GM18858 (cell line): ENCODE measurements at regions not wholly inside any gene's neighbourhood (a gene's known extent, or its start where the extent isn't known, plus 50 kb on each side); places are given as distances from the start of the nearest gene placed in this dataset.

ENCODE experiments used
- ATAC-seq: cut with Tn5 transposase; IDR thresholded peaks from one replicate; pipeline ENCODE4 v1.9.1; 2021; ENCODE audit not compliant: unreplicated experiment

GRCh38 chr3:98969295-98969694 is 67.8 kb upstream of the DCBLD2 start:
- ATAC-seq, result no peak

GRCh38 chr3:98968824-98969223 is 67.3 kb upstream of the DCBLD2 start:
- ATAC-seq, result no peak

DNA sequence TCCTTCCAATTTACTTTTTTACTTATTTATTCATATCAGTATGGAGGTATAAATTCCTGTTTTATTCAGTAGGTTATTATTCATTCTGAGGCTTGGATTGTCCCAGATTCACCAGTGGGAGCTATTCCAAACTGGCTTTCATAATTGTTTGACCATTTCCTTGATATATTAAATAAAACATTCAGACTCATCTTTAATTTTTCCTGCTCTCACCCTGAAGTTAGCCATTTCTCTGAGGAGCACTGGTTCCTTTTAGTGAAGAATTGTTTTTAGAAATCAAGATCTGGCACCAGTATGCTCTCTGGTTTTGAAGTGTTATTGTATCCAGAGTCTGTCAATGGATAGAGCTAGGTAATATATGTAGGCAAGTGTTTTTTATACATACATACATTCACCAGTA is 66.9 kb upstream of the DCBLD2 start:
- ATAC-seq, result no peak

DNA sequence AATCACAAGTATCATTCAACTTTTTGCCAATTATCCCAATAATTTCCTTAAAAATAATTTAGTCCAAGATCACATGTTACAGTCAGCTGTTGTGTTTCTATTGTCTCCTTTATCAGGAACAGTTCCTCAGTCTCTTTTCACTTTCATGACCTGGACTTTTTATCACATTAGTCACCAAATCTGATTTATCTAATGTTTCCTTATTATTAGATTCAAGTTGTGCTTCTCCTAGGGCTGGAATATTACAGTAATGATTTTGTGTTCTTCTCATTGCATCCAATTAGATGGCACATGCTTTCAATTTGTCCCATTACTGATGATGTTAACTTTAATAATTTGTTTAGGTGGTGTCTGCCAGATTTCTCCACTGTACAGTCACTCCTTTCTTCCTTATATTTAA is 66.3 kb upstream of the DCBLD2 start:
- no peak for ATAC-seq

- no peak for ATAC-seq
These were observed 65.5 kb upstream of the DCBLD2 start for GRCh38 chr3:98966862-98967546.

DNA sequence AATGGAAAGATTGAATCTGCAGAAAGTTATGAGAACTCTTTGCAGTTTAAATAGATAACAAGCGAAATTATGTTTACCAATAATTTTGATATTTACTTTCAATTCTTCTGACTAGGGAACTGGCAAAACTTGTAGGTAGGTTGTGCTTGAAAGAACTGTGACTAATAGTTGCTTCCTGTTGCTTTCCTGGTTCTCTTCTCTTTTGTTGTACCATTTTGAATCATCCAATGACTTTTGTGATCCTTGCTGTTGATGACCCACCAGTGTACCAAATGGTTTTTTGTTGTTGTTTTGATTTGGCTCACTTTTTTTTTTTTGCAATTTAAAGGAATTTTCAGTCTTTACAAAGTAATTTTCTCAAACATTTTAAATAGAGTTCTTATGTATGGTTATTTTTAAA is 64.9 kb upstream of the DCBLD2 start:
- peak; percentile 52 for ATAC-seq

- no peak for ATAC-seq
These were observed 63.3 kb upstream of the DCBLD2 start for GRCh38 chr3:98964784-98965183.

DNA sequence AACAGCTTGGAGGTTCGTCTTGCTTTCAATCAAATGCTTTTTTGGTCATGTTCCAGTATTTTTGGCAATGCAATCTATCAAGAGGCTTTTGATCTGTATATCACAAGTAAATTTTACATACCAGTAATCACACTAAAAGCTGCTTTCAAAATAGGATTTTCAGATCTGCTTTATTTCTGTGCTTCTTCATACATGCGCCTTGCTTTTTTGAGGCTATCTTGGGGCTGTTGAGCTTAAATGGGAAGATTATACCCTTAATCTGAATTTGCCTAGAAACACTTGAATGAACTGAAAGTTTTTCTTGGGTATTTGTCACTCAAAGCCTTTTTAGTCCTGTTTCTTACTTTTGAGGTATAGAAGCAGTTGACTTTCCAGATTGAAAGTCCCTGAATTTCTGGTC is 62.1 kb upstream of the DCBLD2 start:
- no peak for ATAC-seq

GRCh38 chr3:98962951-98963350 is 61.5 kb upstream of the DCBLD2 start:
- no peak for ATAC-seq

GRCh38 chr3:98962189-98962930 is 60.9 kb upstream of the DCBLD2 start:
- no peak for ATAC-seq

DNA sequence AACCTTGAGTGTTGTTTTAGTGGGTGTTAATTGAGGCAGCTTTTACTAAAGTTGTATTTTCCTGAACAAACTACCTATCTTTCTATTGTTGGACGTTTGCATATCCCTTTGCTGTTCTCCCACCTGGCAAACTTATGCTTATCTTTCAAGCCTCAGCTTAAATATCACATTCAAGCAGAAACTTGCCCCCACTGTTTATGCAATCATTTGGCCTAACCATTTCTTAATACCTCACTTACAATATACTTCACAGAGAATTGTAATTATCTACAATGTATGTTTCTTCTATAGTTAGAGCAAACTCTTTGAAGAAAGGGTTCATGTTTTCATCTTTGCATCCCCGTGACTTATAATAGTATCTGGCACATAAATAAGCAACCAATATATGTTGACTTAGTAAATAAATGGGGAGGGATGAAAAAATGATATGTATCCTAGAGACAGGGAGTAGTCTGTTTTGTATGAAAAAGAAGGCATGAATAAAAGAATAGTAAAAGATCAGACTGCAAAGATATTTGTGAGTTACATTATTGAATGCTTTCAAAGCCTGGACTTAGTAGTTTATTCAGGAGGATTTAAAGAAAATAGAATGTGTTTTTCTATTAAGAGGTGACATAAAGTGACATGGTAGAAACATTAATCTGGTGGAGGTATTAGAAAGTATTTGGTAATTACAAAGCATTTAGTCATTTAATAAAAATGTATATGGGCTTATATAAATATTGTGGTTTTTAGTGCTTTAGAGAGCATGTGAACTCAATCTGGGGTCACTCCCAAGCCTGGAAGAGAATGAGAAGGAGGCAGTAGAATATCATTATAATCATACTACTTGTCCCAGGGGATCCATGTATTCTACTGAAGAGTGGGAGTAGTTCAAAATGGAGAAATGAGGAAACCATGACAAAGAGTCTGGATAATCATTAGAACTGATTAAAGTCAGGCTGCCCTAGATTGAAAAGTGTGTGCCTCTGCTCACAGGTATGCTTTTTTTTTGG is 60.0 kb upstream of the DCBLD2 start:
- ATAC-seq, result no peak

- ATAC-seq, result no peak
These were observed 56.2 kb upstream of the DCBLD2 start for GRCh38 chr3:98957681-98958080.

- ATAC-seq, result no peak
These were observed 54.5 kb upstream of the DCBLD2 start for GRCh38 chr3:98956008-98956407.

- no peak for ATAC-seq
These were observed 53.5 kb upstream of the DCBLD2 start for GRCh38 chr3:98954791-98955604.

GRCh38 chr3:98954242-98954641 is 52.7 kb upstream of the DCBLD2 start:
- ATAC-seq, result no peak

DNA sequence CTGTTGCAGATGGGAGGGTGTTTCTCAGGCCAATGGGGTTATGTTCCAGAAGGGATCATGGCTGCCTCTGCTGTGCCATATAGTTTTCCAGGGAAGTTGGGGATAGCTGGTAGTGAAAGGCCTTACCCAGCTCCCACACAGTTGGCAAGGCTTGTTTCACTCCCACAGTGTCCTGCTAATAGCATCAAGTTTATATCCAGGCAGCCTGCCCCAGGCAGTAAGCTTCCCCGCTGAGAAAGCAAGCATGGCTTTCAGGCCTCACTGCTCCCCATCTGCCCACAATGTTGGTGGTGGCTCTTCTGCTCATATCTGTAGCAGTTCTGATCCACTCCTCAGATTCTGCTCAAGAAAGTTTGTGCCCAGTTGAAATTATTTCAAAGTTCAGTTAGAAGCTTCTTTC is 50.9 kb upstream of the DCBLD2 start:
- no peak for ATAC-seq
